ENCODE measurements at regions not wholly inside any gene's neighbourhood (a gene's known extent, or its start where the extent isn't known, plus 50 kb on each side); places are given as distances from the start of the nearest gene placed in this dataset.

GRCh38 chr7:149620961-149621360 is 123.4 kb upstream of the ZNF746 start:
- TF ChIP-seq, protein P1, sequence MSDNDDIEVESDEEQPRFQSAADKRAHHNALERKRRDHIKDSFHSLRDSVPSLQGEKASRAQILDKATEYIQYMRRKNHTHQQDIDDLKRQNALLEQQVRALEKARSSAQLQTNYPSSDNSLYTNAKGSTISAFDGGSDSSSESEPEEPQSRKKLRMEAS (IDR thresholded peaks at IDR 0.05) = no peak
- TF ChIP-seq CTCF (IDR thresholded peaks at IDR 0.05; ENCODE audit: low read depth, low read length, missing input control) (no peak), ATF3 (IDR thresholded peaks at IDR 0.05) (no peak), GABPA (IDR thresholded peaks at IDR 0.05 in 1 of 2, conservative IDR thresholded peaks at IDR 0.05 in 1 of 2) (no peak), EGR1 (IDR thresholded peaks at IDR 0.05; ENCODE audit: low read depth in 2 of 2) (no peak), TAF1 (conservative IDR thresholded peaks at IDR 0.05) (no peak), RAD21 (IDR thresholded peaks at IDR 0.05) (no peak), YY1 (IDR thresholded peaks at IDR 0.05) (no peak), SP1 (IDR thresholded peaks at IDR 0.05) (no peak), FOXA2 (IDR thresholded peaks at IDR 0.05) (no peak), REST (IDR thresholded peaks at IDR 0.05) (no peak), ZBTB33 (IDR thresholded peaks at IDR 0.05) (no peak), RXRA (IDR thresholded peaks at IDR 0.05) (no peak), FOXA1 (IDR thresholded peaks at IDR 0.05) (no peak)
